ENCODE measurements at regions not wholly inside any gene's neighbourhood (a gene's known extent, or its start where the extent isn't known, plus 50 kb on each side); places are given as distances from the start of the nearest gene placed in this dataset.

DNA sequence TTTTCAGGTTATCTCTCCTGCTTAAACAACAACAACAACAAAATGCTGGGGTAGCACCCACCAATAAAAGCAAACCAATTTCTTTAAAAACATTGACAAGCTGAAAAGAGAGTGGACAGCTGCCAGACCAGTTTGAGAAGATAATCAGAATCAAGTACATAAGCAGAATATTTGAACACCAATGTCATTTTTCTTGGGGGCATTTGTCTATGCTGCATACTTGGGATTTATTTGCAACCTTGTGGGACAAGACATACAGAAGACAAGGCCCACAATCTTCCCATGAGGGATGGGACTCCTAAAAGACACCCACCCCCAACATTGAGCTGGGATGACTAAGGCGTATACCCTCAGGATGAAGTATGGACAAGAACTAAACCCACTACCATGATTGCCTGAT, 62.2 kb upstream of the NXPH2 start:
- Histone ChIP-seq H3K27me3 (replicated peaks in 1 of 4; ENCODE audit: control extremely low read depth in 1 of 4, control insufficient read depth in 3 of 4, insufficient read depth in 4 of 4, low read length in 3 of 4) (peaks cover 0 to 4% (median 2%) of the 10 kb centered on the region in 4 experiments), H3K79me2 (ENCODE audit: control insufficient read depth, insufficient read depth, low read length) (no peaks in the 10 kb centered on the region), H3K36me3 (replicated peaks in 1 of 2; ENCODE audit: control extremely low read depth in 1 of 2, control insufficient read depth in 1 of 2, extremely low read depth in 1 of 2, insufficient read depth in 2 of 2, low read length in 1 of 2) (no peaks in the 10 kb centered on the region), H4K20me1 (ENCODE audit: control insufficient read depth, insufficient read depth, low read length, poor library complexity, severe bottlenecking) (no peaks in the 10 kb centered on the region), H2AFZ (ENCODE audit: insufficient read depth, low read depth, low read length, poor library complexity, severe bottlenecking) (no peak overlapping the region), H3K9me3 (ENCODE audit: control extremely low read depth in 1 of 3, control insufficient read depth in 2 of 3, insufficient read depth in 1 of 3, low read length in 2 of 3) (no peaks in the 10 kb centered on the region), H3K4me2 (replicated peaks; ENCODE audit: low read depth, low read length, poor library complexity, severe bottlenecking) (no peak overlapping the region), H3K4me1 (ENCODE audit: control insufficient read depth in 2 of 2, insufficient read depth in 2 of 2, low read length in 2 of 2) (no peaks in the 10 kb centered on the region), H3K27ac (ENCODE audit: low read length in 2 of 2) (no peak overlapping the region), H3K9ac (ENCODE audit: low read length) (no peak overlapping the region), H3K4me3 (ENCODE audit: control extremely low read depth in 1 of 5, extremely low read depth in 1 of 5, insufficient read depth in 1 of 5, low read depth in 2 of 5, low read length in 4 of 5) (no peak overlapping the region)
- no peak for ATAC-seq (ENCODE audit: low read depth)
- DNase-seq: no peak
- H3K4me3 Mint-ChIP-seq: no peak overlapping the region
- POLR2A ChIA-PET: no interaction called here
- no CpG with 5 or more reads among the region's 1 CpG for WGBS (ENCODE audit: insufficient coverage)
- H3K27ac Mint-ChIP-seq: no peak overlapping the region
- intact Hi-C loops (cut with micrococcal nuclease): no loop called here
- H3K9me3 Mint-ChIP-seq (ENCODE audit: insufficient read depth): no peaks in the 10 kb centered on the region
- peaks cover 9% of the 10 kb centered on the region for H3K27me3 Mint-ChIP-seq
- H3K4me1 Mint-ChIP-seq: no peaks in the 10 kb centered on the region
- TF ChIP-seq, protein P1, sequence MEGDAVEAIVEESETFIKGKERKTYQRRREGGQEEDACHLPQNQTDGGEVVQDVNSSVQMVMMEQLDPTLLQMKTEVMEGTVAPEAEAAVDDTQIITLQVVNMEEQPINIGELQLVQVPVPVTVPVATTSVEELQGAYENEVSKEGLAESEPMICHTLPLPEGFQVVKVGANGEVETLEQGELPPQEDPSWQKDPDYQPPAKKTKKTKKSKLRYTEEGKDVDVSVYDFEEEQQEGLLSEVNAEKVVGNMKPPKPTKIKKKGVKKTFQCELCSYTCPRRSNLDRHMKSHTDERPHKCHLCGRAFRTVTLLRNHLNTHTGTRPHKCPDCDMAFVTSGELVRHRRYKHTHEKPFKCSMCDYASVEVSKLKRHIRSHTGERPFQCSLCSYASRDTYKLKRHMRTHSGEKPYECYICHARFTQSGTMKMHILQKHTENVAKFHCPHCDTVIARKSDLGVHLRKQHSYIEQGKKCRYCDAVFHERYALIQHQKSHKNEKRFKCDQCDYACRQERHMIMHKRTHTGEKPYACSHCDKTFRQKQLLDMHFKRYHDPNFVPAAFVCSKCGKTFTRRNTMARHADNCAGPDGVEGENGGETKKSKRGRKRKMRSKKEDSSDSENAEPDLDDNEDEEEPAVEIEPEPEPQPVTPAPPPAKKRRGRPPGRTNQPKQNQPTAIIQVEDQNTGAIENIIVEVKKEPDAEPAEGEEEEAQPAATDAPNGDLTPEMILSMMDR (IDR thresholded peaks at IDR 0.05): no peak
- no peak for TF ChIP-seq EZH2 (IDR thresholded peaks at IDR 0.05; ENCODE audit: borderline replicate concordance, insufficient read depth, low read depth, low read length, poor library complexity, severe bottlenecking)
- CTCF ChIA-PET: interaction anchor here (0.7 to 1.1 kb wide), 2 partner anchors 15 to 1663 kb away, joined by 3 to 4 read pairs; no protein-coding TSS in a partner anchor

DNA sequence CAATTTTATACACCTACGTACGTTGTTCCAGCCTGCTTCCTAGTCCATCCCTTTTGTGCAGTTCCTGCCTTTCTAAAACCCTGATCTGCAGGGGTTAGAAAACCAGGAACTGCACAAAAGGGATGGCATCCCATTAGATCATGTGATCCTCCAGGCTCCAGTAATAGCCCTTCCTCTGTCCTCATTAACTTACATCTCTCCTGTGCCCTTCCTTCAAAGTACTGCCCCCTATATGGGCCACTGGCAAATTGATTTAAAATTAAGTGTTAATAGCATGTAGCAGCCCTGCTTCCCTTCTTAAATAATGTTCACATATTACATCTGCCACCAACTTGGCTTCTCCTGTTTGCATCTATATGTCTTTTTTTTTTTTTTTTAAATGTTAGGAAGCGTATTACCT, 61.3 kb upstream of the NXPH2 start:
- intact Hi-C loops (cut with micrococcal nuclease): no loop called here
- Mint-ChIP-seq H3K4me3 (no peak overlapping the region), H3K27me3 (peaks cover 9% of the 10 kb centered on the region), H3K9me3 (ENCODE audit: insufficient read depth) (no peaks in the 10 kb centered on the region), H3K4me1 (no peaks in the 10 kb centered on the region), H3K27ac (no peak overlapping the region)
- 92% methylated on average over 2 of the region's 3 CpGs for WGBS (ENCODE audit: insufficient coverage)
- no peaks in the 10 kb centered on the region for H3K4me1 ChIP-seq (ENCODE audit: control insufficient read depth in 2 of 2, insufficient read depth in 2 of 2, low read length in 2 of 2)
- peaks cover 0 to 4% (median 2%) of the 10 kb centered on the region in 4 experiments for H3K27me3 ChIP-seq (replicated peaks in 1 of 4; ENCODE audit: control extremely low read depth in 1 of 4, control insufficient read depth in 3 of 4, insufficient read depth in 4 of 4, low read length in 3 of 4)
- H2AFZ ChIP-seq (ENCODE audit: insufficient read depth, low read depth, low read length, poor library complexity, severe bottlenecking): no peak overlapping the region
- TF ChIP-seq, protein P1 (IDR thresholded peaks at IDR 0.05): no peak
- TF ChIP-seq EZH2 (IDR thresholded peaks at IDR 0.05; ENCODE audit: borderline replicate concordance, insufficient read depth, low read depth, low read length, poor library complexity, severe bottlenecking): no peak
- no peak for ATAC-seq (ENCODE audit: low read depth)
- H3K9ac ChIP-seq (ENCODE audit: low read length): no peak overlapping the region
- H3K36me3 ChIP-seq (replicated peaks in 1 of 2; ENCODE audit: control extremely low read depth in 1 of 2, control insufficient read depth in 1 of 2, extremely low read depth in 1 of 2, insufficient read depth in 2 of 2, low read length in 1 of 2): no peaks in the 10 kb centered on the region
- no peak overlapping the region for H3K27ac ChIP-seq (ENCODE audit: low read length in 2 of 2)
- H3K9me3 ChIP-seq (ENCODE audit: control extremely low read depth in 1 of 3, control insufficient read depth in 2 of 3, insufficient read depth in 1 of 3, low read length in 2 of 3): no peaks in the 10 kb centered on the region
- H3K4me3 ChIP-seq (ENCODE audit: control extremely low read depth in 1 of 5, extremely low read depth in 1 of 5, insufficient read depth in 1 of 5, low read depth in 2 of 5, low read length in 4 of 5): no peak overlapping the region
- ChIA-PET POLR2A (no interaction called here), CTCF (interaction anchor here (0.7 kb wide), 1 partner anchor 1662 kb away, joined by 3 read pairs; no protein-coding TSS in a partner anchor)
- no peak for DNase-seq
- no peaks in the 10 kb centered on the region for H4K20me1 ChIP-seq (ENCODE audit: control insufficient read depth, insufficient read depth, low read length, poor library complexity, severe bottlenecking)
- no peaks in the 10 kb centered on the region for H3K79me2 ChIP-seq (ENCODE audit: control insufficient read depth, insufficient read depth, low read length)
- H3K4me2 ChIP-seq (replicated peaks; ENCODE audit: low read depth, low read length, poor library complexity, severe bottlenecking): no peak overlapping the region

All from B cell (primary cell).